ENCODE measurements at regions not wholly inside any gene's neighbourhood (a gene's known extent, or its start where the extent isn't known, plus 50 kb on each side); places are given as distances from the start of the nearest gene placed in this dataset.

DNA sequence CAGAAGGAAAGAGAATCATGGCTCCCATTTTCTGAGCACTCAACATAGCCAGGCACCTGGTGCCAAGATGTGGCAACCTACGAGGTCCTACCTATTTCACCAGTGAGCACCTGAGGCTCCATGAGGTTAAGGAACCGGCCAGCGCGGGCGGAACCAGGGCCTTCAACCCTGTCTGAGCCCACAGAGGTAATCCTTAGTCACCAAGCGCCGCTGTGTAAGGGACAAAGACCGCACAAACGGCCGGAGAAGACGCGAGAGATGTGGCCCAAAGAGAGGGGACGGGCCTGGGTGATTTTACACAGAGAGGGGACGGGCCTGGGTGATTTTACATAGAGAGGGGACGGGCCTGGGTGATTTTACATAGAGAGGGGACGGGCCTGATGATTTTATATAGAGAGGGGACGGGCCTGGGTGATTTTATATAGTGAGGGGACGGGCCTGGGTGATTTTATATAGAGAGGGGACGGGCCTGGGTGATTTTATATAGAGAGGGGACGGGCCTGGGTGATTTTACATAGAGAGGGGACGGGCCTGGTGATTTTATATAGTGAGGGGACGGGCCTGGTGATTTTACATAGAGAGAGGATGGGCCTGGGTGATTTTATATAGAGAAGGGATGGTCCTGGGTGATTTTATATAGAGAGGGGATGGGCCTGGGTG, 114.2 kb downstream of the SMIM20 start:
- Mint-ChIP-seq H3K4me3 (no peak overlapping the region), H3K36me3 (ENCODE audit: insufficient read depth) (no peaks in the 10 kb centered on the region), H3K27me3 (ENCODE audit: low read depth) (peaks cover 7% of the 10 kb centered on the region), H3K4me1 (ENCODE audit: low read depth) (peaks cover 3% of the 10 kb centered on the region), H3K9me3 (no peaks in the 10 kb centered on the region)
- DNase-seq: no peak
- no peak for ATAC-seq

- Mint-ChIP-seq H3K36me3 (ENCODE audit: insufficient read depth) (no peaks in the 10 kb centered on the region), H3K27me3 (ENCODE audit: low read depth) (peaks cover 7% of the 10 kb centered on the region), H3K4me1 (ENCODE audit: low read depth) (peaks cover 3% of the 10 kb centered on the region), H3K9me3 (no peaks in the 10 kb centered on the region), H3K4me3 (no peak overlapping the region)
- DNase-seq: peak; percentile 56
- peak; percentile 90 to 95 for ATAC-seq
Observed at GRCh38 chr4:26028793-26029567, 115.0 kb downstream of the SMIM20 start.

GRCh38 chr4:26029568-26030131, 115.6 kb downstream of the SMIM20 start:
- H3K27me3 Mint-ChIP-seq (ENCODE audit: low read depth): peaks cover 7% of the 10 kb centered on the region
- no peak for DNase-seq
- H3K4me1 Mint-ChIP-seq (ENCODE audit: low read depth): peaks cover 6% of the 10 kb centered on the region
- no peak overlapping the region for H3K4me3 Mint-ChIP-seq
- H3K9me3 Mint-ChIP-seq: no peaks in the 10 kb centered on the region
- ATAC-seq: no peak
- H3K36me3 Mint-ChIP-seq (ENCODE audit: insufficient read depth): no peaks in the 10 kb centered on the region

DNA sequence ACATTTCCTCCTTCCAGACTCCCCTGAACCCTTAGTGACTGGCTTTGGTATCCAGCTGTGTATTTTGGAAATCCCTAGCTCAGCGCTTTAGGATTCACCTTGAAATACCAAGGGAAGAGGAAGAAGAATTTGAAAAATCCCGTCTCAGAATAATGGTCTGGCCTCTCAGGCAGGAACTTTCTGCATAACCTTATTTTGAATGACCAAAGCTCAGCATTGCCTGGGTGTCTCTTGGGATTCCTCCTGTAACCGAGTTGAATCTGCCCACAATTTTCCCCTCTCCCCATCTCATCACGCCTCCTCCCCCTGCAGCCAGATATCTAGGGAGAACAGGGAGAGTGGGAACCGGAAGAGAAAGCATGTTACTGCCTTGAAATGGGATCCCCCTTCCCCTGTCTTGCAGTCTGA, 116.2 kb downstream of the SMIM20 start:
- no peak for DNase-seq
- Mint-ChIP-seq H3K27me3 (ENCODE audit: low read depth) (peaks cover 7% of the 10 kb centered on the region), H3K4me3 (no peak overlapping the region), H3K4me1 (ENCODE audit: low read depth) (peaks cover 9% of the 10 kb centered on the region), H3K9me3 (no peaks in the 10 kb centered on the region), H3K36me3 (ENCODE audit: insufficient read depth) (no peaks in the 10 kb centered on the region)
- ATAC-seq: no peak

GRCh38 chr4:26030780-26031179, 116.8 kb downstream of the SMIM20 start:
- no peak overlapping the region for H3K4me3 Mint-ChIP-seq
- ATAC-seq (peak in 1 of 2 donors; percentile 15), DNase-seq (no peak)
- peaks cover 7% of the 10 kb centered on the region for H3K27me3 Mint-ChIP-seq (ENCODE audit: low read depth)
- no peaks in the 10 kb centered on the region for H3K9me3 Mint-ChIP-seq
- H3K4me1 Mint-ChIP-seq (ENCODE audit: low read depth): peaks cover 10% of the 10 kb centered on the region
- H3K36me3 Mint-ChIP-seq (ENCODE audit: insufficient read depth): no peaks in the 10 kb centered on the region

DNA sequence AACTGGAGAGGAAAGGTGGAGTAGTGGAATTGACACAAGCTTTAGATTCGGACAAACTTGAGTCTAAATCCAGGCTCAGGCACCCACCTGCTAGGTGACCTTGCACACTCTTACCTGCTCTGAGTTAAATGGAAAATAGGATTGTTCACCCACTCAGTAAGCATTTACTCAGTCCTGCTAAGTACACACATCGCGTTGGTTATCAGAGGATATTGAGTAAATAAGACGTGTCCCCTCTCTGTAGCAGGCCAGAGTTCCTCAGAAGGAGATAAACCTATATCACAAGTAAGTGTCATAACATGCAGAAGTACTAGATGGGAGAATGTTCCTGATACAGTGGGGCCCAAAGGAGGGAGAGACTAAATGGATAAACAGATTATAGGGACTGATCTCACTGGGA, 117.7 kb downstream of the SMIM20 start:
- no peaks in the 10 kb centered on the region for H3K36me3 Mint-ChIP-seq (ENCODE audit: insufficient read depth)
- DNase-seq (no peak), ATAC-seq (no peak)
- H3K9me3 Mint-ChIP-seq: no peaks in the 10 kb centered on the region
- H3K4me3 Mint-ChIP-seq: no peak overlapping the region
- H3K4me1 Mint-ChIP-seq (ENCODE audit: low read depth): peaks cover 10% of the 10 kb centered on the region
- peaks cover 7% of the 10 kb centered on the region for H3K27me3 Mint-ChIP-seq (ENCODE audit: low read depth)

- no peak overlapping the region for H3K4me3 Mint-ChIP-seq
- H3K27me3 Mint-ChIP-seq (ENCODE audit: low read depth): peaks cover 4% of the 10 kb centered on the region
- peaks cover 10% of the 10 kb centered on the region for H3K4me1 Mint-ChIP-seq (ENCODE audit: low read depth)
- no peak for DNase-seq
- no peak for ATAC-seq
- H3K9me3 Mint-ChIP-seq: no peaks in the 10 kb centered on the region
- H3K36me3 Mint-ChIP-seq (ENCODE audit: insufficient read depth): no peaks in the 10 kb centered on the region
Observed at GRCh38 chr4:26032142-26032541, 118.1 kb downstream of the SMIM20 start.

DNA sequence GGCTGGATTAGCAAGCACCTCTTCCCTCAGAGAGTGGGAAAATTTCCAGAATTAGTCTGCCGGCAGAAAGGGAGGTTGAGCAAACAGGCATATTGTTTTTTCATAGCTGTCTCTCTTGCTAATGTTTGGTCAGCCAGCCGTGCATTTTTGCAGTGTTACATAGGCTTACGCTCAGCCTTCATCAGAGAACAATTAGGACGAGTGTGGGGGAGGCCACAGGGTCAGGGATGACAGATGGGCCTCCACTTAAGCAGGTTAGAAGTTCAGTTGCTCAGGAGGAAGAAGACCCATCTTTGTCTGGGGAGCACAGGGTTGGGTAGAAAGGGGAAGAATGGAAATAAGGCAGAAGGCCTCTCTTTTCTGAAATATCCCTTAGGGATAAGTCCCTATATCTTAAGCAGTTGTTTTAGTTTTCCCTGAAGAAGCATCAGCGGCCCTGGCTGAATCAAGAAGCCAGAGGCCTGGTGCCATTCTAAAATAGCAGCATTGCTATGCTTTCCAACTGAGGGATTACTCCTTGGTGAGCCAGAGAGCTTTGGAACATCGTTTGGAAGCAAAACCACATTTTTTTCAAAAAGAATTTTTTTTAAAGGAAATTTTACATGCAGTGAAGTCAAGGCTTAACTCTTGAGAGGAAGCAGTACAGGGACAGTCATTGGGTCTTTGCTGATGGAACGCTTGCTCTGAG, 118.8 kb downstream of the SMIM20 start:
- peaks cover 10% of the 10 kb centered on the region for H3K4me1 Mint-ChIP-seq (ENCODE audit: low read depth)
- H3K27me3 Mint-ChIP-seq (ENCODE audit: low read depth): peaks cover 4% of the 10 kb centered on the region
- no peak for DNase-seq
- no peak for ATAC-seq
- no peaks in the 10 kb centered on the region for H3K36me3 Mint-ChIP-seq (ENCODE audit: insufficient read depth)
- H3K4me3 Mint-ChIP-seq: no peak overlapping the region
- no peaks in the 10 kb centered on the region for H3K9me3 Mint-ChIP-seq

DNA sequence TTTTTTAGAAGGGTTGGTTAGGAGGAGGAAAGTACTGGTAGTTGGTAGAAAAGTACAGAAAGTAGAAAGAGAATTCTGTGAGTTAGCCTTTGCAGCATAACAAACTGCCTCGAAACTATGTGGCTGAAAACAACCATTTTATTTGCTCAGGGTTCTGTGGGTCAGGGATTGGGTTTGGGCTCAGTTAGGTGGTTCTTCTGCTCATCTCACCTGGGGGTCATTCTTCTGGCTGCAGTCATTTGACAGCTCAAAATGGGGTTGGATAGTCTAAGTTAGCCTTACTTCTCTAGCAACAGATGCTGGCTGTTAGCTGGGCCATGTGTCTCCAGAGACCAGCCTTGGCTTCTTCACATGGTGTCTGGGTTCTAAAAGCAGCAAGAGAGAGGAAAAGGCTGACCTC, 119.4 kb downstream of the SMIM20 start:
- Mint-ChIP-seq H3K4me3 (no peak overlapping the region), H3K36me3 (ENCODE audit: insufficient read depth) (no peaks in the 10 kb centered on the region), H3K27me3 (ENCODE audit: low read depth) (peaks cover 4% of the 10 kb centered on the region), H3K4me1 (ENCODE audit: low read depth) (peaks cover 10% of the 10 kb centered on the region), H3K9me3 (no peaks in the 10 kb centered on the region)
- no peak for ATAC-seq
- no peak for DNase-seq

- DNase-seq: no peak
- no peaks in the 10 kb centered on the region for H3K36me3 Mint-ChIP-seq (ENCODE audit: insufficient read depth)
- peaks cover 10% of the 10 kb centered on the region for H3K4me1 Mint-ChIP-seq (ENCODE audit: low read depth)
- ATAC-seq: peak; percentile 74 to 84
- H3K9me3 Mint-ChIP-seq: no peaks in the 10 kb centered on the region
- H3K27me3 Mint-ChIP-seq (ENCODE audit: low read depth): peaks cover 9% of the 10 kb centered on the region
- no peak overlapping the region for H3K4me3 Mint-ChIP-seq
Observed at GRCh38 chr4:26034849-26035248, 120.8 kb downstream of the SMIM20 start.

DNA sequence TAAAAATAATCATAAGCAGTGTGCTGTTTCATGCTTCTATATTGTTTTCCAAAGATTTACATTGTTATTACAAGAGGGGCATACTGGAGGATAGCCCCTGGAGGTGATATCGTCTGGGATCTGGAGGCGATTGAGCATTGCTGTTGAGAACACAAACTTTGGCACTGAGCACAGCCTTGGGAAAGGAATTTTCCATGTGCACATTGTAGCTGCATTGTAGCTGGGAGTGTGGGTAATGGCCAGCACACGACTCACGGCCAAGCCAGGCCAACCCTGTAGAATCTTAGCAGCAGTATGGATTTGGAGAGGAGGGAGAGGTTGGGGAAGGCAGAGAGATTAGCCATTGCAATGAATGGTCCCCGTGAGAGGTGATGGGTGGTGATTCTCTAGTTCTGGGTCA, 121.9 kb downstream of the SMIM20 start:
- H3K4me1 Mint-ChIP-seq (ENCODE audit: low read depth): peaks cover 7% of the 10 kb centered on the region
- no peak for ATAC-seq
- no peak for DNase-seq
- H3K36me3 Mint-ChIP-seq (ENCODE audit: insufficient read depth): no peaks in the 10 kb centered on the region
- no peak overlapping the region for H3K4me3 Mint-ChIP-seq
- peaks cover 8% of the 10 kb centered on the region for H3K27me3 Mint-ChIP-seq (ENCODE audit: low read depth)
- H3K9me3 Mint-ChIP-seq: no peaks in the 10 kb centered on the region

DNA sequence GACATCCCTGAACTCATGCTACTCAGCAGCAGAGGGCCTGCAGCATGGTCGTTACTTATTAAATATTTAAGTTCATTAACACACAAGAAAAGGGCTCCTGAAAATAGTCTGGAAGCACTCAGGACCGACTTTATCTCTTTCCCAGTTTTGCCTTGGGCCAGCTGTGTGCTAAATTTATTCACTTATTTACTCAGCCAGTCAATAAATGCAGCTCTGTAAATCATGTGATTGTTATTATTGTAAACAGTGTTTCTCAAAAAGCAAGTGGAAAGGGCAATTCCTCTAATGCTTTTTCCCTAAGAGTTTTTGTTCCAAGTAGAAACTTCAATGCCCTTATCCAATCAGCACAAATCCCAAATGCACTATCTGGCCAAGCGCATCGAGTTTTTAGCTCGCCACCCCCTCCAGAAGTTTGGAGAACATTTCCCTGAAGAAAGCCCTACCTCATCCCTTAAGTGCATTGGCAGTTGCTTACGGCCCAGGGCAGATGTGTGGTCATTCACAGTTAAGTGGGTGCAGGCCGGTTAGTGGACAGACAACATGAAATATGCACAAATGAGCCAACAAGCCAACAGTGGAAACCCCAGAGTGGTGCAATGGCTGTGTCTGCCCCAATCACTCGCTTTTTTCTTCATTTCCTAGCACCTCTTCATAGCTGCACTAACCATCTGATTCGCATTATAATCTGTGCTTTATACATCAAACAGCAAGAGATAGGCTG, 125.8 kb downstream of the SMIM20 start:
- Mint-ChIP-seq H3K4me1 (ENCODE audit: low read depth) (peaks cover 6% of the 10 kb centered on the region), H3K36me3 (ENCODE audit: insufficient read depth) (no peaks in the 10 kb centered on the region), H3K4me3 (no peak overlapping the region), H3K27me3 (ENCODE audit: low read depth) (peaks cover 8% of the 10 kb centered on the region), H3K9me3 (no peaks in the 10 kb centered on the region)
- ATAC-seq (no peak), DNase-seq (no peak)

DNA sequence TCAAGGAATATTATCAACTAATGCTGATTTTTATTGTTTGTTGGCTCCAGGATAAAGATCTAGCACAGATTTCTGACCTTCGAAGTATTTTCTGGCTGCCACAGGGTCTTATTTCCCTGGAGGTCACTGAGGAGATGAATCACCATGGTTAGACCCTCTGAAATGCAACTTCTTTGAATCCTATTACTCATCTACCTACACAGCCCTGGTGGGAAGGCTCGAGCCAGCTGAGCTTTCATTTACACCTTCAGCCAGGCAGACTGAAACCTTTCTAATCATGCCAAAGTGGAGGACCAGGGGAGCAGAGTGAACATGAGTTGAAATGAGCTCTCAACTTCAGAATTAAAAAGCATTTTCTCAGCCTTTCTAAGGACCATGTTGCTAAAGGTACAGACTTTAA, 130.5 kb downstream of the SMIM20 start:
- Mint-ChIP-seq H3K9me3 (no peaks in the 10 kb centered on the region), H3K36me3 (ENCODE audit: insufficient read depth) (no peaks in the 10 kb centered on the region), H3K27me3 (ENCODE audit: low read depth) (peaks cover 5% of the 10 kb centered on the region), H3K4me1 (ENCODE audit: low read depth) (peaks cover 2% of the 10 kb centered on the region), H3K4me3 (no peak overlapping the region)
- DNase-seq (no peak), ATAC-seq (peak in 1 of 2 donors; percentile 41)

GRCh38 chr4:26044983-26045382, 131.0 kb downstream of the SMIM20 start:
- Mint-ChIP-seq H3K4me3 (no peak overlapping the region), H3K36me3 (ENCODE audit: insufficient read depth) (no peaks in the 10 kb centered on the region), H3K4me1 (ENCODE audit: low read depth) (peaks cover 2% of the 10 kb centered on the region), H3K9me3 (no peaks in the 10 kb centered on the region), H3K27me3 (ENCODE audit: low read depth) (peaks cover 5% of the 10 kb centered on the region)
- ATAC-seq (no peak), DNase-seq (no peak)
